Thyroid gland (tissue), 4 donors: ENCODE measurements at regions not wholly inside any gene's neighbourhood (a gene's known extent, or its start where the extent isn't known, plus 50 kb on each side); places are given as distances from the start of the nearest gene placed in this dataset.

ENCODE experiments used
- CTCF ChIP-seq, 6 experiments: fragments of 200-600 bp in 3 of 6; fragments of 450-650 bp in 3 of 6; sonication (generic) in 3 of 6; IDR thresholded peaks; one replicate each; pipeline ENCODE4 v1.5.1; 2016 to 2019; ENCODE audit warnings: antibody characterized with exemption in 6 of 6, mild to moderate bottlenecking in 2 of 6, inconsistent platforms in 1 of 6, moderate library complexity in 1 of 6
- POLR2A ChIP-seq, 2 donors: fragments of 450-650 bp; IDR thresholded peaks; one replicate each; pipeline ENCODE4 v1.6.1; 2017; ENCODE audit warnings: antibody characterized with exemption in 2 of 2, mild to moderate bottlenecking in 2 of 2, moderate library complexity in 1 of 2

- TF ChIP-seq CTCF (IDR thresholded peaks at IDR 0.05) (no peak), POLR2A (IDR thresholded peaks at IDR 0.05) (no peak)
Measured at GRCh38 chr9:11097020-11097419, 484.2 kb upstream of the PTPRD start.
